Activated CD8-positive, alpha-beta memory T cell treated with anti-CD3 and anti-CD28 coated beads for 24 hours (primary cell): ENCODE measurements at regions not wholly inside any gene's neighbourhood (a gene's known extent, or its start where the extent isn't known, plus 50 kb on each side); places are given as distances from the start of the nearest gene placed in this dataset.

ENCODE experiments used
- DNase-seq: peaks from one replicate; pipeline ENCODE4 v3.0.0-alpha.2; 2020

DNA sequence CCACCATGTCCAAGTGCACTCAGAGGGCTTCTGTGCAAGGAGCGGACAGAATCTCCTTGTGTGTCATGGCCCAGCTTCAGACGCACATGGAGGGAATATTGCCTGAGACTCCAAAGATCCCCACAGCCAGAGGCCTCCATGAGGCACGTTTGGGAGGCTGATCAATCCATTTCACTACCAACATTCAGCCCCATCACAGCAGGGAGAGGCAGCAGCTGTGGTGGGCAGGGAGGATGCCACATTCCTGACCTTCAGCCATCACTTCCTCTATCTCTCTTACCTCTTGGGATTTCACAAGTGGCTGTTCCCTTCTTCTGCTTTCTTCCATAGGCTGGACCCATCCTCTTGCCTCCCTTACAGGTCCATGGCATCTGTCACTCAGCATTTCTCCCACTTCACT lies 82.4 kb upstream of the MBNL2 start:
- DNase-seq: no peak

DNA sequence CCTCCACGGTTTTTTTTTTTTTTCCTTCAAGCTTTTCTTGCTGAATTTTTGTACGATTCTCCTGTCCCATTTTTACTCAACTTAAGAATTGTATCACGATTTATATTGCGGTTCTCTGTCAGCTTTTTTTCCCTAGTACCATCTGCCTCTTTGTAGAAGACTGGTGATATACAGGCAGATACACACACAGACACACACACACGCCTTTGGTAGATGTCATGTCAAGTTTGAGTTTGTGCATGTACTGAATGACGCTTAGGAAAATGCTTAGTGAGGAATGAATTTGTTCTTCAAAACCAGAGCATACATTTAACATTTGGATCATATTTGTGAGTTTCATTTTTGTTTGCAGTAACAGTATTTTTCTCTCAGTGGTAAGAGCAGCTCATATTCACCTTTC lies 82.0 kb upstream of the MBNL2 start:
- no peak for DNase-seq

GRCh38 chr13:97140611-97141010 lies 81.5 kb upstream of the MBNL2 start:
- DNase-seq: no peak

- no peak for DNase-seq
Observed at GRCh38 chr13:97141097-97141496, 81.0 kb upstream of the MBNL2 start.

GRCh38 chr13:97141564-97142005 lies 80.5 kb upstream of the MBNL2 start:
- no peak for DNase-seq

DNA sequence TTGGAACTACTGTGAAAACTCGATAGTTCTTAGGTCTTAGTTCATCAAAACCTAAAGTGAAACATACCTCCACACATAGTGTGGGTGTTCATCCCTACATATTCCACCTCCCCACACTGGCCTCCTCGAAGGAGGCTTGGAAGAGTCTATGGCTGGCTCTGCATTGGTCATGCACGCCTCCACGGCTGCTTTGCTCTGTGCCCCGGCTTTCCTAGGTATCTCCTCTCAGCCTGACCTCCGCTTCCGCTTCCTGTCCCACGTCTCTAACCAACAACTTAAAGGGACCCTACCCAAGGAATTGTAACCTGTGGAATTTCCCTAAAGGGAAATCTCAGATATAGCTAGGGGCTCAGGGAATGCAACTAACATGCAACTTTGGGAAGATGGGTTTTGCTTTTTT lies 79.7 kb upstream of the MBNL2 start:
- DNase-seq: no peak

DNA sequence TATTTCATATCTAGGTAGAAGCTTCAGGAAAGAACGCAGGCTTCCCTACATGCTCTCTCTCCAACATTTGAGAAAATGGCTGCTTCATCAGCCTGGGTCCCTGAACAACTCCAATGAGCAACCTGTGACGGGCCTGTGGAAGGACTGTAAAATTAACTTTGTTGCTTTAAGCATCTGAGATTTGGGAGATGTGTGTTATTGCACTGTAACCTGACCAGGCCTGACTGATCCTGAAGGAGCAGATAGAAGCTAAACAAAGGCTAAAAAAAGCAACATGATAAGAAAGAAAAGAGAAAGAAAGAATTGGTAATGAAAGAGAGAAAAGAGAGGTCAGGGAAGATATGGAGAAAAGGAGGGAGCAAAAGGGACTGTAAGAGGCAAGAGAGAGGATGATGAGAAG lies 77.1 kb upstream of the MBNL2 start:
- DNase-seq: no peak

- no peak for DNase-seq
Observed at GRCh38 chr13:97148894-97149293, 73.2 kb upstream of the MBNL2 start.

DNA sequence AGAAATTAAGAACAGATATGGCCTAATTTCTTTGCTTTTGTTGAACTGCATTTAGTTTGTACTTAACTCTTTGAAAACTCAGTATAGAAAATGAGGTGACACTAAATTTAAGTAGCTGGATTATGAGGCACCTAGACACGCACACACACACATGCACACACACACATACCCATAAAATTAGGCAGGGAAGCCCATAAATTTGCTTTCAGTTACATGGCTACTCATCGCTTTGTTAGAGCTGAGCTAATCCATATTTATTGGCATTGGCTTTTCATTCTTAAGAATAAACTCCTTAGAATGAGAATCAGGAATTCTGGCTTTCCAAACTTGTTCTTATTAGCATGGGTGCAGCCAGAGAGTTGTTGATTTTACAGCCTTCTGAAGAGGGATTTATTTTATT lies 61.7 kb upstream of the MBNL2 start:
- DNase-seq: no peak

DNA sequence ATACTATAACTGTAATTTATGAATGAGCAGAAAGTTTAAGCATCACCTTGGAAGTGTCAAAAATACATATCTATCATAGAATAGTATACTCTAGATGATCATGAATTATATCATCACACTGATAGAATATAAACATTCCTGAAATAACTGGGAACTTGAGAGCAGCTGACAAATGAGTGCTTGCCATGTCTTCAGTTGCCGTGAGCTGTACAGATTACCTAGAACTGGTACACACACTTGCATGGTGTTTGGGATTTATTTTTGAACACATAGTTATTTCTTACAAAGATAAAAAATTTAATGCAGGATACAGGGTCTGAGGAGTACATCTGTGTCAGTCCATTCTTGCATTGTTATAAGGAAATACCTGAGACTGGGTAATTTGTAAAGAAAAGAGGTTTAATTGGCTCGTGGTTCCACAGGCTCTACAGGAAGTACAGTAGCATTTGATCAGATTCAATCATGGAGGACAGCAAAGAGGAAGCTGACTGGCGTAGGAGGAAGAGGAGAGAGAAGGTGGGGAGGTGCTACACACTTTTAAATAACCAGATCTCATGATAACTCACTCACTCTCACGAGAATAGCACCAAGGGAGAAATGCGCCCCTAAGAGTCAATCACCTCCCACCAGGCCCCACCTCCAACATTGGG lies 60.4 kb upstream of the MBNL2 start:
- DNase-seq: no peak

- DNase-seq: no peak
Observed at GRCh38 chr13:97165502-97166425, 56.4 kb upstream of the MBNL2 start.

GRCh38 chr13:97171136-97171535 lies 51.0 kb upstream of the MBNL2 start:
- DNase-seq: no peak
